Memory B cell (primary cell): ENCODE measurements at regions not wholly inside any gene's neighbourhood (a gene's known extent, or its start where the extent isn't known, plus 50 kb on each side); places are given as distances from the start of the nearest gene placed in this dataset.

Experiments
- ATAC-seq: fragments of 150-1000 bp; cut with Tn5 transposase; 2 replicates; pipeline ENCODE4 v1.10.0; 2021; ENCODE audit warnings: low read depth, mild to moderate bottlenecking, moderate library complexity
- DNase-seq, 2 donors: peaks; one replicate each; pipeline ENCODE4 v3.0.0; 2022; ENCODE audit warnings: low spot score in 2 of 2
- H3K27ac Mint-ChIP-seq: one replicate; pipeline ENCODE4 v1.8.0; 2022; ENCODE audit warnings: mild to moderate bottlenecking, moderate library complexity, mixed read lengths
- H3K27me3 Mint-ChIP-seq: one replicate; pipeline ENCODE4 v1.8.0; 2022; ENCODE audit warnings: mixed read lengths
- H3K36me3 Mint-ChIP-seq: one replicate; pipeline ENCODE4 v1.8.0; 2022; ENCODE audit warnings: mild to moderate bottlenecking, mixed read lengths
- H3K4me1 Mint-ChIP-seq: one replicate; pipeline ENCODE4 v1.8.0; 2022; ENCODE audit warnings: mixed read lengths
- H3K4me3 Mint-ChIP-seq: one replicate; pipeline ENCODE4 v1.8.0; 2022; ENCODE audit warnings: mild to moderate bottlenecking, moderate library complexity, mixed read lengths
- H3K9me3 Mint-ChIP-seq: one replicate; pipeline ENCODE4 v1.8.0; 2022; ENCODE audit warnings: mixed read lengths

GRCh38 chr5:124849774-124850173 is 103.3 kb upstream of the ZNF608 start:
- no peaks in the 10 kb centered on the region for H3K36me3 Mint-ChIP-seq
- H3K27me3 Mint-ChIP-seq = no peaks in the 10 kb centered on the region
- H3K4me1 Mint-ChIP-seq = peaks cover 21% of the 10 kb centered on the region
- H3K9me3 Mint-ChIP-seq = peaks cover 1% of the 10 kb centered on the region
- no peak for ATAC-seq
- peak overlapping the region; percentile 31 for H3K27ac Mint-ChIP-seq
- H3K4me3 Mint-ChIP-seq = no peak overlapping the region
- DNase-seq = no peak

GRCh38 chr5:124856726-124857125 is 110.3 kb upstream of the ZNF608 start:
- DNase-seq = no peak
- Mint-ChIP-seq H3K27ac (no peak overlapping the region), H3K9me3 (no peaks in the 10 kb centered on the region), H3K27me3 (no peaks in the 10 kb centered on the region), H3K36me3 (no peaks in the 10 kb centered on the region), H3K4me1 (peaks cover 4% of the 10 kb centered on the region), H3K4me3 (no peak overlapping the region)
- ATAC-seq = no peak

GRCh38 chr5:124858612-124859011 is 112.2 kb upstream of the ZNF608 start:
- no peaks in the 10 kb centered on the region for H3K36me3 Mint-ChIP-seq
- DNase-seq (no peak), ATAC-seq (no peak)
- H3K4me3 Mint-ChIP-seq = no peak overlapping the region
- no peaks in the 10 kb centered on the region for H3K27me3 Mint-ChIP-seq
- H3K9me3 Mint-ChIP-seq = no peaks in the 10 kb centered on the region
- H3K4me1 Mint-ChIP-seq = peaks cover 4% of the 10 kb centered on the region
- no peak overlapping the region for H3K27ac Mint-ChIP-seq

GRCh38 chr5:124859027-124859426 is 112.6 kb upstream of the ZNF608 start:
- Mint-ChIP-seq H3K27ac (no peak overlapping the region), H3K4me1 (peaks cover 4% of the 10 kb centered on the region), H3K27me3 (no peaks in the 10 kb centered on the region), H3K4me3 (no peak overlapping the region), H3K36me3 (no peaks in the 10 kb centered on the region), H3K9me3 (no peaks in the 10 kb centered on the region)
- ATAC-seq (peak; percentile 96), DNase-seq (peak in 1 of 2 donors; percentile 9)

GRCh38 chr5:124859556-124860290 is 113.3 kb upstream of the ZNF608 start:
- Mint-ChIP-seq H3K4me1 (peaks cover 4% of the 10 kb centered on the region), H3K27ac (no peak overlapping the region), H3K4me3 (no peak overlapping the region), H3K36me3 (no peaks in the 10 kb centered on the region), H3K27me3 (no peaks in the 10 kb centered on the region), H3K9me3 (no peaks in the 10 kb centered on the region)
- DNase-seq (no peak), ATAC-seq (no peak)

GRCh38 chr5:124860291-124860655 is 113.8 kb upstream of the ZNF608 start:
- DNase-seq (no peak), ATAC-seq (no peak)
- H3K4me3 Mint-ChIP-seq = no peak overlapping the region
- H3K4me1 Mint-ChIP-seq = peaks cover 4% of the 10 kb centered on the region
- no peak overlapping the region for H3K27ac Mint-ChIP-seq
- no peaks in the 10 kb centered on the region for H3K36me3 Mint-ChIP-seq
- H3K27me3 Mint-ChIP-seq = no peaks in the 10 kb centered on the region
- no peaks in the 10 kb centered on the region for H3K9me3 Mint-ChIP-seq

GRCh38 chr5:124865066-124865465 is 118.6 kb upstream of the ZNF608 start:
- Mint-ChIP-seq H3K9me3 (no peaks in the 10 kb centered on the region), H3K4me1 (peaks cover 2% of the 10 kb centered on the region), H3K4me3 (no peak overlapping the region), H3K27me3 (no peaks in the 10 kb centered on the region), H3K27ac (no peak overlapping the region), H3K36me3 (no peaks in the 10 kb centered on the region)
- ATAC-seq (no peak), DNase-seq (no peak)

GRCh38 chr5:124865603-124866354 is 119.3 kb upstream of the ZNF608 start:
- no peak overlapping the region for H3K4me3 Mint-ChIP-seq
- H3K36me3 Mint-ChIP-seq = no peaks in the 10 kb centered on the region
- ATAC-seq (no peak), DNase-seq (no peak)
- H3K27me3 Mint-ChIP-seq = no peaks in the 10 kb centered on the region
- no peak overlapping the region for H3K27ac Mint-ChIP-seq
- peaks cover 2% of the 10 kb centered on the region for H3K4me1 Mint-ChIP-seq
- no peaks in the 10 kb centered on the region for H3K9me3 Mint-ChIP-seq

- DNase-seq = no peak
- no peak for ATAC-seq
- H3K4me3 Mint-ChIP-seq = no peak overlapping the region
Observed at GRCh38 chr5:124866355-124867136, 120.1 kb upstream of the ZNF608 start.

GRCh38 chr5:124867137-124867704 is 120.8 kb upstream of the ZNF608 start:
- H3K36me3 Mint-ChIP-seq = no peaks in the 10 kb centered on the region
- ATAC-seq = no peak
- H3K9me3 Mint-ChIP-seq = no peaks in the 10 kb centered on the region
- no peaks in the 10 kb centered on the region for H3K27me3 Mint-ChIP-seq
- no peak overlapping the region for H3K27ac Mint-ChIP-seq
- no peak for DNase-seq
- H3K4me1 Mint-ChIP-seq = peaks cover 5% of the 10 kb centered on the region
- no peak overlapping the region for H3K4me3 Mint-ChIP-seq

More at GRCh38 chr5:124866355-124867136, 120.1 kb upstream of the ZNF608 start:
- Mint-ChIP-seq H3K9me3 (no peaks in the 10 kb centered on the region), H3K27me3 (no peaks in the 10 kb centered on the region), H3K36me3 (no peaks in the 10 kb centered on the region), H3K4me1 (peaks cover 2% of the 10 kb centered on the region), H3K27ac (no peak overlapping the region)

GRCh38 chr5:124868676-124869075 is 122.2 kb upstream of the ZNF608 start:
- DNase-seq (no peak), ATAC-seq (no peak)
- H3K4me3 Mint-ChIP-seq = no peak overlapping the region
- no peaks in the 10 kb centered on the region for H3K36me3 Mint-ChIP-seq
- no peaks in the 10 kb centered on the region for H3K27me3 Mint-ChIP-seq
- H3K9me3 Mint-ChIP-seq = no peaks in the 10 kb centered on the region
- H3K27ac Mint-ChIP-seq = no peak overlapping the region
- H3K4me1 Mint-ChIP-seq = peaks cover 5% of the 10 kb centered on the region

- Mint-ChIP-seq H3K27me3 (no peaks in the 10 kb centered on the region), H3K4me3 (no peak overlapping the region), H3K27ac (no peak overlapping the region), H3K9me3 (no peaks in the 10 kb centered on the region), H3K36me3 (no peaks in the 10 kb centered on the region), H3K4me1 (peaks cover 5% of the 10 kb centered on the region)
- ATAC-seq = no peak
- no peak for DNase-seq
Observed at GRCh38 chr5:124869426-124870033, 123.1 kb upstream of the ZNF608 start.

GRCh38 chr5:124870070-124870469 is 123.6 kb upstream of the ZNF608 start:
- Mint-ChIP-seq H3K27me3 (no peaks in the 10 kb centered on the region), H3K4me1 (peaks cover 5% of the 10 kb centered on the region), H3K27ac (no peak overlapping the region), H3K36me3 (no peaks in the 10 kb centered on the region), H3K4me3 (no peak overlapping the region), H3K9me3 (no peaks in the 10 kb centered on the region)
- ATAC-seq (no peak), DNase-seq (no peak)
